ENCODE measurements at regions not wholly inside any gene's neighbourhood (a gene's known extent, or its start where the extent isn't known, plus 50 kb on each side); places are given as distances from the start of the nearest gene placed in this dataset.

- Mint-ChIP-seq H3K4me3 (no peak overlapping the region), H3K4me1 (no peaks in the 10 kb centered on the region), H3K27me3 (ENCODE audit: low read depth in 3 of 3) (peaks cover 0 to 4% (median 3%) of the 10 kb centered on the region in 3 donors), H3K27ac (no peak overlapping the region), H3K9me3 (peaks cover 6 to 31% (median 10%) of the 10 kb centered on the region in 6 donors), H3K36me3 (no peaks in the 10 kb centered on the region)
- DNase-seq = no peak
Measured at GRCh38 chr1:217014066-217014465, 290.8 kb upstream of the ESRRG start.

GRCh38 chr1:217012659-217013058 is 289.4 kb upstream of the ESRRG start:
- H3K9me3 Mint-ChIP-seq = peaks cover 3 to 23% (median 7%) of the 10 kb centered on the region in 6 donors
- H3K36me3 Mint-ChIP-seq = no peaks in the 10 kb centered on the region
- no peak overlapping the region for H3K4me3 Mint-ChIP-seq
- no peaks in the 10 kb centered on the region for H3K4me1 Mint-ChIP-seq
- peaks cover 0 to 3% (median 3%) of the 10 kb centered on the region in 3 donors for H3K27me3 Mint-ChIP-seq (ENCODE audit: low read depth in 3 of 3)
- H3K27ac Mint-ChIP-seq = no peak overlapping the region
- DNase-seq = no peak

- H3K4me3 Mint-ChIP-seq = no peak overlapping the region
- H3K4me1 Mint-ChIP-seq = no peaks in the 10 kb centered on the region
- no peaks in the 10 kb centered on the region for H3K36me3 Mint-ChIP-seq
- no peak overlapping the region for H3K27ac Mint-ChIP-seq
- peaks cover 1 to 18% (median 6%) of the 10 kb centered on the region in 6 donors for H3K9me3 Mint-ChIP-seq
- no peak for DNase-seq
- peaks cover 0 to 7% (median 3%) of the 10 kb centered on the region in 3 donors for H3K27me3 Mint-ChIP-seq (ENCODE audit: low read depth in 3 of 3)
Measured at GRCh38 chr1:217011097-217011496, 287.9 kb upstream of the ESRRG start.

GRCh38 chr1:217010253-217010652 is 287.0 kb upstream of the ESRRG start:
- peaks cover 1 to 18% (median 6%) of the 10 kb centered on the region in 6 donors for H3K9me3 Mint-ChIP-seq
- no peak overlapping the region for H3K4me3 Mint-ChIP-seq
- DNase-seq = no peak
- H3K36me3 Mint-ChIP-seq = no peaks in the 10 kb centered on the region
- H3K27ac Mint-ChIP-seq = no peak overlapping the region
- peaks cover 0 to 7% (median 3%) of the 10 kb centered on the region in 3 donors for H3K27me3 Mint-ChIP-seq (ENCODE audit: low read depth in 3 of 3)
- no peaks in the 10 kb centered on the region for H3K4me1 Mint-ChIP-seq

GRCh38 chr1:217009376-217009775 is 286.1 kb upstream of the ESRRG start:
- H3K27ac Mint-ChIP-seq = no peak overlapping the region
- no peaks in the 10 kb centered on the region for H3K4me1 Mint-ChIP-seq
- no peak for DNase-seq

GRCh38 chr1:217004776-217005436 is 281.7 kb upstream of the ESRRG start:
- no peak overlapping the region for H3K27ac Mint-ChIP-seq
- no peak for DNase-seq
- H3K36me3 Mint-ChIP-seq = no peaks in the 10 kb centered on the region
- peaks cover 0 to 10% (median 3%) of the 10 kb centered on the region in 6 donors for H3K9me3 Mint-ChIP-seq
- peaks cover 0 to 7% (median 0%) of the 10 kb centered on the region in 3 donors for H3K27me3 Mint-ChIP-seq (ENCODE audit: low read depth in 3 of 3)
- no peak overlapping the region for H3K4me3 Mint-ChIP-seq
- no peaks in the 10 kb centered on the region for H3K4me1 Mint-ChIP-seq

More at GRCh38 chr1:217009376-217009775, 286.1 kb upstream of the ESRRG start:
- Mint-ChIP-seq H3K4me3 (no peak overlapping the region), H3K9me3 (peaks cover 1 to 16% (median 6%) of the 10 kb centered on the region in 6 donors), H3K27me3 (ENCODE audit: low read depth in 3 of 3) (peaks cover 0 to 5% (median 3%) of the 10 kb centered on the region in 3 donors), H3K36me3 (no peaks in the 10 kb centered on the region)

- no peak overlapping the region for H3K4me3 Mint-ChIP-seq
- H3K36me3 Mint-ChIP-seq = no peaks in the 10 kb centered on the region
- H3K27ac Mint-ChIP-seq = no peak overlapping the region
- DNase-seq = no peak
- no peaks in the 10 kb centered on the region for H3K4me1 Mint-ChIP-seq
- peaks cover 0 to 10% (median 3%) of the 10 kb centered on the region in 6 donors for H3K9me3 Mint-ChIP-seq
- peaks cover 0 to 7% (median 0%) of the 10 kb centered on the region in 3 donors for H3K27me3 Mint-ChIP-seq (ENCODE audit: low read depth in 3 of 3)
Measured at GRCh38 chr1:217003355-217003754, 280.1 kb upstream of the ESRRG start.

GRCh38 chr1:216997831-216998230 is 274.6 kb upstream of the ESRRG start:
- Mint-ChIP-seq H3K27ac (no peak overlapping the region), H3K4me1 (no peaks in the 10 kb centered on the region), H3K9me3 (peaks cover 3 to 32% (median 17%) of the 10 kb centered on the region in 6 donors), H3K27me3 (ENCODE audit: low read depth in 3 of 3) (peaks cover 0 to 1% (median 0%) of the 10 kb centered on the region in 3 donors), H3K4me3 (no peak overlapping the region), H3K36me3 (no peaks in the 10 kb centered on the region)
- DNase-seq = no peak

- Mint-ChIP-seq H3K36me3 (no peaks in the 10 kb centered on the region), H3K4me1 (no peaks in the 10 kb centered on the region), H3K27ac (no peak overlapping the region), H3K27me3 (ENCODE audit: low read depth in 3 of 3) (peaks cover 0 to 1% (median 0%) of the 10 kb centered on the region in 3 donors), H3K9me3 (peaks cover 3 to 35% (median 18%) of the 10 kb centered on the region in 6 donors), H3K4me3 (no peak overlapping the region)
- no peak for DNase-seq
Measured at GRCh38 chr1:216997069-216997468, 273.8 kb upstream of the ESRRG start.

GRCh38 chr1:216984536-216984935 is 261.3 kb upstream of the ESRRG start:
- Mint-ChIP-seq H3K36me3 (no peaks in the 10 kb centered on the region), H3K27ac (no peak overlapping the region), H3K9me3 (peaks cover 0 to 45% (median 6%) of the 10 kb centered on the region in 6 donors), H3K4me3 (no peak overlapping the region), H3K4me1 (no peaks in the 10 kb centered on the region), H3K27me3 (ENCODE audit: low read depth in 3 of 3) (peaks cover 0 to 1% (median 0%) of the 10 kb centered on the region in 3 donors)
- no peak for DNase-seq

GRCh38 chr1:216983823-216984222 is 260.6 kb upstream of the ESRRG start:
- Mint-ChIP-seq H3K4me3 (no peak overlapping the region), H3K9me3 (peaks cover 0 to 45% (median 9%) of the 10 kb centered on the region in 6 donors), H3K27ac (no peak overlapping the region), H3K4me1 (no peaks in the 10 kb centered on the region), H3K36me3 (no peaks in the 10 kb centered on the region), H3K27me3 (ENCODE audit: low read depth in 3 of 3) (peaks cover 0 to 1% (median 0%) of the 10 kb centered on the region in 3 donors)
- DNase-seq = no peak

GRCh38 chr1:216961516-216961915 is 238.3 kb upstream of the ESRRG start:
- no peak overlapping the region for H3K4me3 Mint-ChIP-seq
- H3K36me3 Mint-ChIP-seq = peaks cover 0 to 4% (median 0%) of the 10 kb centered on the region in 3 donors
- peaks cover 2 to 3% (median 2%) of the 10 kb centered on the region in 3 donors for H3K27me3 Mint-ChIP-seq (ENCODE audit: low read depth in 3 of 3)
- DNase-seq = no peak
- H3K27ac Mint-ChIP-seq = no peak overlapping the region
- no peaks in the 10 kb centered on the region for H3K4me1 Mint-ChIP-seq
- H3K9me3 Mint-ChIP-seq = peaks cover 11 to 26% (median 14%) of the 10 kb centered on the region in 6 donors

- no peak overlapping the region for H3K27ac Mint-ChIP-seq
- peaks cover 9 to 26% (median 14%) of the 10 kb centered on the region in 6 donors for H3K9me3 Mint-ChIP-seq
- no peaks in the 10 kb centered on the region for H3K4me1 Mint-ChIP-seq
- peaks cover 2% of the 10 kb centered on the region in 3 donors for H3K27me3 Mint-ChIP-seq (ENCODE audit: low read depth in 3 of 3)
- DNase-seq = no peak
- no peak overlapping the region for H3K4me3 Mint-ChIP-seq
- peaks cover 0 to 4% (median 0%) of the 10 kb centered on the region in 3 donors for H3K36me3 Mint-ChIP-seq
Measured at GRCh38 chr1:216960716-216961115, 237.5 kb upstream of the ESRRG start.

GRCh38 chr1:216958569-216958968 is 235.3 kb upstream of the ESRRG start:
- H3K36me3 Mint-ChIP-seq = peaks cover 0 to 4% (median 0%) of the 10 kb centered on the region in 3 donors
- no peak overlapping the region for H3K4me3 Mint-ChIP-seq
- H3K9me3 Mint-ChIP-seq = peaks cover 8 to 24% (median 11%) of the 10 kb centered on the region in 6 donors
- no peak overlapping the region for H3K27ac Mint-ChIP-seq
- DNase-seq = no peak
- H3K4me1 Mint-ChIP-seq = no peaks in the 10 kb centered on the region
- H3K27me3 Mint-ChIP-seq (ENCODE audit: low read depth in 3 of 3) = peaks cover 0 to 5% (median 2%) of the 10 kb centered on the region in 3 donors
